ENCODE measurements at regions not wholly inside any gene's neighbourhood (a gene's known extent, or its start where the extent isn't known, plus 50 kb on each side); places are given as distances from the start of the nearest gene placed in this dataset.

DNA sequence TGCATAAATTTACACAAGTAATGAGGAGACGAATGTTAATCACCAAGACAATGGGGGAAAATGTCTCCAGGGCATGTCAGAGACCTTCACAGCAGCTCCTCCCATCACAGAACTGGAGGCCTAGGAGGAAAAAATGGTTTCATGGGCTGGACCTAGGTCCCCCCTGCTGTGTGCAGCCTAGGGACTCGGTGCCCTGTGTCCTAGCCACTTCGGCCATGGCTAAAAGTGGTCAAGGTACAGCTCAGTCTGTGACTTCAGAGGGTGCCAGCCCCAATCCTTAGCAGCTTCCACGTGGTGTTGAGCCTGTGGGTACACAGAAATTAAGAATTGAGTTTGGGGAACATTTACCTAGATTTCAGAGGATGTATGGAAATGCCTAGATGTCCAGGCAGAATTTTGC lies 152.2 kb upstream of the KCNJ3 start:
- BruUV-seq (replicated peaks), result no TSS peak
- ChIA-PET CTCF (no interaction called here), POLR2A (ENCODE audit: low non-redundant PET) (no interaction called here)
- no peaks in the 10 kb centered on the region for H3K4me1 ChIP-seq (ENCODE audit: insufficient read depth, low read length, poor library complexity, severe bottlenecking)
- intact Hi-C loops (cut with micrococcal nuclease; ENCODE audit: unreplicated experiment), result no loop called here
- H3K36me3 ChIP-seq (ENCODE audit: insufficient read depth, low read length, poor library complexity, severe bottlenecking), result no peaks in the 10 kb centered on the region
- H3K9me3 ChIP-seq (ENCODE audit: low read depth, low read length, poor library complexity, severe bottlenecking), result peaks cover 4% of the 10 kb centered on the region
- H3K27me3 ChIP-seq (replicated peaks; ENCODE audit: insufficient read depth, low read depth, low read length, poor library complexity), result no peaks in the 10 kb centered on the region
- no peak overlapping the region for H3K4me3 ChIP-seq (ENCODE audit: low read depth, low read length, poor library complexity, severe bottlenecking)
- H3K27ac ChIP-seq (ENCODE audit: low read depth, low read length, poor library complexity, severe bottlenecking), result no peak overlapping the region
- no peak for DNase-seq (ENCODE audit: low spot score)
- no peak for TF ChIP-seq EZH2 (IDR thresholded peaks at IDR 0.05; ENCODE audit: borderline replicate concordance, low read depth, low read length, poor library complexity, severe bottlenecking)
- TF ChIP-seq CTCF (conservative IDR thresholded peaks at IDR 0.05; ENCODE audit: low read depth, low read length), result no peak

- no peak for TF ChIP-seq CTCF (conservative IDR thresholded peaks at IDR 0.05; ENCODE audit: low read depth, low read length)
- no peak for TF ChIP-seq EZH2 (IDR thresholded peaks at IDR 0.05; ENCODE audit: borderline replicate concordance, low read depth, low read length, poor library complexity, severe bottlenecking)
- H3K4me3 ChIP-seq (ENCODE audit: low read depth, low read length, poor library complexity, severe bottlenecking), result no peak overlapping the region
- no peaks in the 10 kb centered on the region for H3K36me3 ChIP-seq (ENCODE audit: insufficient read depth, low read length, poor library complexity, severe bottlenecking)
- ChIA-PET CTCF (no interaction called here), POLR2A (ENCODE audit: low non-redundant PET) (no interaction called here)
- no peaks in the 10 kb centered on the region for H3K27me3 ChIP-seq (replicated peaks; ENCODE audit: insufficient read depth, low read depth, low read length, poor library complexity)
- no peak overlapping the region for H3K27ac ChIP-seq (ENCODE audit: low read depth, low read length, poor library complexity, severe bottlenecking)
- H3K4me1 ChIP-seq (ENCODE audit: insufficient read depth, low read length, poor library complexity, severe bottlenecking), result no peaks in the 10 kb centered on the region
- no TSS peak for BruUV-seq (replicated peaks)
- peaks cover 4% of the 10 kb centered on the region for H3K9me3 ChIP-seq (ENCODE audit: low read depth, low read length, poor library complexity, severe bottlenecking)
- intact Hi-C loops (cut with micrococcal nuclease; ENCODE audit: unreplicated experiment), result no loop called here
- DNase-seq (ENCODE audit: low spot score), result no peak
Observed at GRCh38 chr2:154549869-154550268, 148.6 kb upstream of the KCNJ3 start.

- H3K4me3 ChIP-seq (ENCODE audit: low read depth, low read length, poor library complexity, severe bottlenecking), result no peak overlapping the region
- no peaks in the 10 kb centered on the region for H3K27me3 ChIP-seq (replicated peaks; ENCODE audit: insufficient read depth, low read depth, low read length, poor library complexity)
- H3K9me3 ChIP-seq (ENCODE audit: low read depth, low read length, poor library complexity, severe bottlenecking), result peaks cover under 1% of the 10 kb centered on the region
- intact Hi-C loops (cut with micrococcal nuclease; ENCODE audit: unreplicated experiment), result no loop called here
- no peak overlapping the region for H3K27ac ChIP-seq (ENCODE audit: low read depth, low read length, poor library complexity, severe bottlenecking)
- CTCF ChIA-PET, result no interaction called here
- BruUV-seq (replicated peaks), result no TSS peak
- no peaks in the 10 kb centered on the region for H3K36me3 ChIP-seq (ENCODE audit: insufficient read depth, low read length, poor library complexity, severe bottlenecking)
- no peaks in the 10 kb centered on the region for H3K4me1 ChIP-seq (ENCODE audit: insufficient read depth, low read length, poor library complexity, severe bottlenecking)
- no peak for DNase-seq (ENCODE audit: low spot score)
- POLR2A ChIA-PET (ENCODE audit: low non-redundant PET), result no interaction called here
- TF ChIP-seq EZH2 (IDR thresholded peaks at IDR 0.05; ENCODE audit: borderline replicate concordance, low read depth, low read length, poor library complexity, severe bottlenecking) (no peak), CTCF (conservative IDR thresholded peaks at IDR 0.05; ENCODE audit: low read depth, low read length) (no peak)
Observed at GRCh38 chr2:154551649-154552048, 146.8 kb upstream of the KCNJ3 start.

Data from A673 (cell line).